Tibial nerve (tissue), 4 donors: ENCODE measurements at regions not wholly inside any gene's neighbourhood (a gene's known extent, or its start where the extent isn't known, plus 50 kb on each side); places are given as distances from the start of the nearest gene placed in this dataset.

ENCODE experiments used
- DNase-seq, 2 donors: peaks; one replicate each; pipeline ENCODE4 v3.0.0-alpha.2; 2019; ENCODE audit warnings: low spot score in 2 of 2
- H3K27ac ChIP-seq, 4 donors: fragments of 200-600 bp; sonication (generic) in 3 of 4; one replicate each; pipeline ENCODE4 v1.5.1; 2017 to 2019; ENCODE audit warnings: mild to moderate bottlenecking in 1 of 4
- H3K27me3 ChIP-seq, 2 donors: fragments of 200-600 bp; sonication (generic) in 1 of 2; one replicate each; pipeline versions ENCODE4 v1.5.1 to v1.6.0; 2017 to 2019
- H3K36me3 ChIP-seq, 3 donors: fragments of 200-600 bp; sonication (generic); one replicate each; pipeline ENCODE4 v1.5.1; 2018 to 2019
- H3K4me1 ChIP-seq, 4 donors: fragments of 200-600 bp; sonication (generic) in 3 of 4; one replicate each; pipeline ENCODE4 v1.5.1; 2017 to 2019
- H3K4me3 ChIP-seq, 4 donors: fragments of 200-600 bp; sonication (generic) in 3 of 4; one replicate each; pipeline ENCODE4 v1.5.1; 2017 to 2019; ENCODE audit warnings: mild to moderate bottlenecking in 1 of 4, moderate library complexity in 1 of 4
- H3K9me3 ChIP-seq, 4 donors: fragments of 200-600 bp; sonication (generic) in 3 of 4; one replicate each; pipeline ENCODE4 v1.5.1; 2017 to 2019
- EP300 ChIP-seq, 2 donors: sonication (generic); formaldehyde crosslinking; IDR thresholded peaks; one replicate each; pipeline ENCODE4 v1.6.1; 2017; ENCODE audit warnings: antibody characterized with exemption in 2 of 2, mild to moderate bottlenecking in 1 of 2
- POLR2A ChIP-seq, 2 donors: fragments of 450-650 bp; IDR thresholded peaks; one replicate each; pipeline ENCODE4 v1.6.1; 2017; ENCODE audit warnings: antibody characterized with exemption in 2 of 2, mild to moderate bottlenecking in 2 of 2, moderate library complexity in 2 of 2
- WGBS, 2 donors: methylation state at CpG; one replicate each; pipeline ENCODE4 v1.1.5; 2018; 5-methylcytosine and 5-hydroxymethylcytosine counted together
- TF ChIP-seq, protein P1 (sequence below), 5 experiments: fragments of 200-600 bp in 3 of 5; fragments of 450-650 bp in 2 of 5; sonication (generic) in 3 of 5; IDR thresholded peaks; one replicate each; pipeline ENCODE4 v1.5.1; 2016 to 2019; ENCODE audit warnings: antibody characterized with exemption in 5 of 5, mild to moderate bottlenecking in 3 of 5, moderate library complexity in 2 of 5

DNA sequence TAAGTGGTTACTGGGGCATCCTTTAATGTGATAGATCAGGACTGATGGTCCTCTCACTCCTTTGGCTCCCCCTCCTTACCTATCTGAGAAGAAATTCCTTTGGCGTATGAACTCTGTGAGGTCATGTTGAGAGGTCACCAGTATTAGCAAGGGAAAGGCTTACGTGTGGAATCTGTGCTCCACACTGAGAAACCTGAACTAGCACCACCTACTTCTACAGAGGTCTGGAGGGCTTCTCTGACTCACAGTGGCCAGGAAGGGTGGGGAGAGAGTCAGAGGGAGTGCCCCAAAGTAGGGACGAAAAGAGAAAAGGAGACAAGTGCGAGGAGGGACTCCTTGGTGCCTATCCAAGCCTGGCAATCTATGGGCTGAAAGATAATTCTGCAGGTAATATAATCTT, 348.6 kb downstream of the TNS1 start:
- TF ChIP-seq, protein P1, sequence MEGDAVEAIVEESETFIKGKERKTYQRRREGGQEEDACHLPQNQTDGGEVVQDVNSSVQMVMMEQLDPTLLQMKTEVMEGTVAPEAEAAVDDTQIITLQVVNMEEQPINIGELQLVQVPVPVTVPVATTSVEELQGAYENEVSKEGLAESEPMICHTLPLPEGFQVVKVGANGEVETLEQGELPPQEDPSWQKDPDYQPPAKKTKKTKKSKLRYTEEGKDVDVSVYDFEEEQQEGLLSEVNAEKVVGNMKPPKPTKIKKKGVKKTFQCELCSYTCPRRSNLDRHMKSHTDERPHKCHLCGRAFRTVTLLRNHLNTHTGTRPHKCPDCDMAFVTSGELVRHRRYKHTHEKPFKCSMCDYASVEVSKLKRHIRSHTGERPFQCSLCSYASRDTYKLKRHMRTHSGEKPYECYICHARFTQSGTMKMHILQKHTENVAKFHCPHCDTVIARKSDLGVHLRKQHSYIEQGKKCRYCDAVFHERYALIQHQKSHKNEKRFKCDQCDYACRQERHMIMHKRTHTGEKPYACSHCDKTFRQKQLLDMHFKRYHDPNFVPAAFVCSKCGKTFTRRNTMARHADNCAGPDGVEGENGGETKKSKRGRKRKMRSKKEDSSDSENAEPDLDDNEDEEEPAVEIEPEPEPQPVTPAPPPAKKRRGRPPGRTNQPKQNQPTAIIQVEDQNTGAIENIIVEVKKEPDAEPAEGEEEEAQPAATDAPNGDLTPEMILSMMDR (IDR thresholded peaks at IDR 0.05): no peak
- no peak for TF ChIP-seq POLR2A (IDR thresholded peaks at IDR 0.05)
- TF ChIP-seq EP300 (IDR thresholded peaks at IDR 0.05): no peak
- Histone ChIP-seq H3K4me3 (no peak overlapping the region), H3K36me3 (no peaks in the 10 kb centered on the region), H3K4me1 (peaks cover 0 to 32% (median 10%) of the 10 kb centered on the region in 4 donors), H3K27ac (peak overlapping the region in 3 of 4 donors; percentile 55 to 79 (median 75)), H3K27me3 (no peaks in the 10 kb centered on the region), H3K9me3 (no peaks in the 10 kb centered on the region)
- 78 to 84% methylated on average over 4 of the region's 4 CpGs for WGBS, 2 donors
- DNase-seq: no peak

DNA sequence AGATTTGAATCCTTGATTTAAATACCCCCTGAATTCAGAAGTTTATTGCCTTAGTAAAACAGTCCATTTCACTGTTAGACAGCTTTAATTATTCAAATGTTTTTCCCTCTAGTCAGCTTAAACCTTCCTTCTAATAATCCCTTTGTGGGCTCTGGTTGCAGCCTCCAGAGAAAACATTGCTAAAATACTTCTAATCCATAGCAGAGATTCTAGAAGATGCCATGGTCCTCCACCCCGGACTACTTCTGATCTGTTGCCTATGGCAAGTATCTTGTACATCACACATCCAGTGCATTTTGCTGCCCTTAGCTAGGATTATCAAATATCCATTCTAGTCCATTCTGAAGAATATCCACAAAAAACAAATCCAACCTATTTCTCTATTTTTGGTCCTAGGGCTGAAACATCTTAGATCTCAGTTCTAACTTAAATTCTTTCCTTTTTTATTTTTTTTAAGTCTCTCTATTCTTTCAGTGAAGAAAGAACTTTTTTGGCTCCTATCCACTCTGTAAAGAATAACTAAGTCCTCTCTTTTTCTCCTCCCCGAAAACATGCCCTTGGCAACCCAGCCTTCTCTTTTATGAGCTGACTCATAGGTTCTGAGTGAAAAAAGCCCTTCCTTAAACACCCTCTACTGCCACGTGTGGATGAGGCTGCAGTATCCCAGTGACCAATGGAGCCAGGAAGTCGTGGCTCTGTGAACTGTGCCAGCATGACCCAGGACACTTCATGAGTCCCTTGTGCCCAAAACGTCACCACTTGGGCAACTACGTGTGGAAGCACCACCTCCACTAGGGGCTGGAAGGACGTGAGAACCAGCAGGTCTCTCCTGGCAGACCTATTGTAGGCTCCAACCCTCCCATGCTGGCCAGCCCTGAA, 349.8 kb downstream of the TNS1 start:
- H3K27ac ChIP-seq: peak overlapping the region; percentile 16 to 79 (median 65)
- no peak for TF ChIP-seq POLR2A (IDR thresholded peaks at IDR 0.05)
- TF ChIP-seq, protein P1 (IDR thresholded peaks at IDR 0.05): peak in 2 of 5 experiments; percentile 30 to 49
- peak in 1 of 2 donors; percentile 70 for TF ChIP-seq EP300 (IDR thresholded peaks at IDR 0.05)
- DNase-seq: peak; percentile 62 to 64
- no peaks in the 10 kb centered on the region for H3K27me3 ChIP-seq
- peaks cover 0 to 32% (median 10%) of the 10 kb centered on the region in 4 donors for H3K4me1 ChIP-seq
- WGBS, 2 donors: 6 to 13% methylated on average over 7 of the region's 7 CpGs
- no peak overlapping the region for H3K4me3 ChIP-seq
- no peaks in the 10 kb centered on the region for H3K9me3 ChIP-seq
- H3K36me3 ChIP-seq: no peaks in the 10 kb centered on the region

DNA sequence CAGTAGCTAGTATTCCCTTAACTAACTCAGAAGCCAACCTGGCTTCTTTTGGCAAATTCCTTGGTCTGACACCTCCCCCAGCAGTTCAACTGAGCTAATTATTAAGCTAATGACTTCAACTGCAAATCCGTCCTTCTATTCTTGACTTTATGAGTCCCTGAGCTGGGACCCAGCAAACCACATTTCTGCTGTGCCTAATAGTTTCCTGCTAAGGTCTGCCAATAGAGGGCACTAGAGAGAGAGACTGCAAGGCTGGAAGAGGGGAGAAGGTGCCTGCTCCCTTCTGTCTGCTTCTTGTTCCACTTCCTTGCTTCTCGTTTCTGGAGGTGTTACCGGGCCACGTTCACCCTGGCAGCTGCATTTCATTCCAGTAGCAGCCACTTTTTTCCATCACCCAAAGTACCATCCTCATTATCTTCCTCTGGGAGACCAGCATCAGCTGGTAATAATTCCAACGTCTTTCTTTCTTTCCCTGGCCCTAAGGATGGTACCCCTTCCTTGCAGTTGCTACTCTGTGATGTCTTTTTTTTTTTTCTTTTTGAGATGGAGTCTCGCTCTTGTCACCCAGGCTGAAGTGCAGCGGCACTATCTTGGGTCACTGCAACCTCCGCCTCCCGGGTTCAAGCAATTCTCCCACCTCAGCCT, 352.0 kb downstream of the TNS1 start:
- peak in 1 of 2 donors; percentile 72 for DNase-seq
- no peaks in the 10 kb centered on the region for H3K9me3 ChIP-seq
- no peaks in the 10 kb centered on the region for H3K27me3 ChIP-seq
- peaks cover 0 to 32% (median 10%) of the 10 kb centered on the region in 4 donors for H3K4me1 ChIP-seq
- H3K36me3 ChIP-seq: no peaks in the 10 kb centered on the region
- TF ChIP-seq POLR2A (IDR thresholded peaks at IDR 0.05) (no peak), EP300 (IDR thresholded peaks at IDR 0.05) (peak in 1 of 2 donors; percentile 31)
- TF ChIP-seq, protein P1 (IDR thresholded peaks at IDR 0.05): peak; percentile 57 to 73 (median 70)
- WGBS, 2 donors: 58 to 59% methylated on average over 9 of the region's 9 CpGs
- H3K27ac ChIP-seq: peak overlapping the region in 1 of 4 donors; percentile 54
- no peak overlapping the region for H3K4me3 ChIP-seq

DNA sequence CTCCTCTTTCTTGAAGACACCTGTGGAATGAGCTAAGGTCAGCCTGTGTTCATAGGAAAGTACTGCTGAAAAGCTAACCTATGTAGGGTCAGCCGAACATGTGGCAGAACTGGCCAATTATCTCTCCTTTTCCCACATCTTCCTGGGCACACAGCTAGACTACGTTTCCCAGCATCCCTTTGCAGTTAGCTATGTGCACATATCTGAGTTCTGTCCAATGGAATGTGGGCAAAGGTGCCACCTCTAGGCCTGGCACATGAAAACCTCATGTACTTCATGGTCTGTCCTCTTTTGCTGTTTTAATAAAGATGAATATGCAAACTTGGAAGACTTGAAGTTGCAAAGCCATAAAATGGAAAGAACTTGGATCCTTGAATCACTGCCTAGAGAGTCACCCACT, 352.6 kb downstream of the TNS1 start:
- Histone ChIP-seq H3K36me3 (no peaks in the 10 kb centered on the region), H3K27ac (peak overlapping the region in 1 of 4 donors; percentile 54), H3K4me1 (peaks cover 0 to 32% (median 10%) of the 10 kb centered on the region in 4 donors), H3K27me3 (no peaks in the 10 kb centered on the region), H3K9me3 (no peaks in the 10 kb centered on the region), H3K4me3 (no peak overlapping the region)
- WGBS, 2 donors: 89 to 97% methylated on average over 2 of the region's 2 CpGs
- DNase-seq: no peak
- TF ChIP-seq POLR2A (IDR thresholded peaks at IDR 0.05) (no peak), EP300 (IDR thresholded peaks at IDR 0.05) (no peak)
- TF ChIP-seq, protein P1 (IDR thresholded peaks at IDR 0.05): no peak

DNA sequence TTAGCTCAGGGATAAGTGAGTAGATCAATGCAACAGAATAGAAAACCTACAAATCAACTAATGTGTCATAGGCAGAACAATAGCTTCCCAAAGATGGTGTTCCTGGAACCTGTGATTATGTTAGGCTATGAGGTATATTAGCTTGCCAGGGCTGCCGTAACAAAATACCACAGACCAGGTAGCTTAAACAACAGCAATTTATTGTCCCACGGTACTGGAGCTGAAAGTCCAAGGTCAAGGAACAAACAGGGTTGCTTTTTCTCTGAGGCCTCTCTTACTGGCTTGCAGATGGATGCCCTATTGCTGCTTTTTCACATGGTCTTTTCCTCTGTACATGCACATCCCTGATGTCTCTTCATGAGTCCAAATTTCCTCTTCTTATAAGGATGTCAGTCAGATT, 354.9 kb downstream of the TNS1 start:
- 95 to 97% methylated on average over 2 of the region's 2 CpGs for WGBS, 2 donors
- Histone ChIP-seq H3K4me3 (no peak overlapping the region), H3K27ac (no peak overlapping the region), H3K36me3 (no peaks in the 10 kb centered on the region), H3K27me3 (no peaks in the 10 kb centered on the region), H3K9me3 (no peaks in the 10 kb centered on the region), H3K4me1 (peaks cover 0 to 35% (median 4%) of the 10 kb centered on the region in 4 donors)
- TF ChIP-seq, protein P1 (IDR thresholded peaks at IDR 0.05): no peak
- TF ChIP-seq POLR2A (IDR thresholded peaks at IDR 0.05) (no peak), EP300 (IDR thresholded peaks at IDR 0.05) (no peak)
- DNase-seq: no peak
